NCI-H2196 (cell line): ENCODE measurements at regions not wholly inside any gene's neighbourhood (a gene's known extent, or its start where the extent isn't known, plus 50 kb on each side); places are given as distances from the start of the nearest gene placed in this dataset.
"Not testable (repeated sequence)": the region's sequence is repeated elsewhere in the genome, so short reads cannot be mapped to it uniquely, and the experiment has no call there.

Experiments used
- DNase-seq: peaks from one replicate; lab custom pipeline; 2025; ENCODE audit not compliant: unreplicated experiment; lab: John Stamatoyannopoulos, UW

- DNase-seq = no peak
Measured at GRCh38 chr3:21036888-21037287, 714.1 kb downstream of the ZNF385D start.

GRCh38 chr3:21028412-21028811 lies 722.6 kb downstream of the ZNF385D start:
- DNase-seq = no peak

GRCh38 chr3:21024563-21024962 lies 726.4 kb downstream of the ZNF385D start:
- DNase-seq = no peak

- DNase-seq = no peak
Measured at GRCh38 chr3:21020681-21021080, 730.3 kb downstream of the ZNF385D start.

- no peak for DNase-seq
Measured at GRCh38 chr3:21020043-21020442, 731.0 kb downstream of the ZNF385D start.

- no peak for DNase-seq
Measured at GRCh38 chr3:21017115-21017852, 733.7 kb downstream of the ZNF385D start.

GRCh38 chr3:21013566-21013965 lies 737.4 kb downstream of the ZNF385D start:
- no peak for DNase-seq

GRCh38 chr3:20999661-21000060 lies 751.3 kb downstream of the ZNF385D start:
- DNase-seq = no peak

GRCh38 chr3:20997183-20997582 lies 753.8 kb downstream of the ZNF385D start:
- DNase-seq = no peak

- no peak for DNase-seq
Measured at GRCh38 chr3:20990896-20991295, 760.1 kb downstream of the ZNF385D start.

- DNase-seq = not testable (repeated sequence)
Measured at GRCh38 chr3:20989653-20990052, 761.4 kb downstream of the ZNF385D start.

GRCh38 chr3:20984594-20985205 lies 766.3 kb downstream of the ZNF385D start:
- no peak for DNase-seq

- no peak for DNase-seq
Measured at GRCh38 chr3:20975188-20975651, 775.8 kb downstream of the ZNF385D start.

- DNase-seq = no peak
Measured at GRCh38 chr3:20974396-20974795, 776.6 kb downstream of the ZNF385D start.

- not testable (repeated sequence) for DNase-seq
Measured at GRCh38 chr3:20970807-20971206, 780.2 kb downstream of the ZNF385D start.

- not testable (repeated sequence) for DNase-seq
Measured at GRCh38 chr3:20967485-20967884, 781.5 kb upstream of the SGO1 start.

- DNase-seq = no peak
Measured at GRCh38 chr3:20958161-20958560, 772.2 kb upstream of the SGO1 start.

- no peak for DNase-seq
Measured at GRCh38 chr3:20945892-20946291, 759.9 kb upstream of the SGO1 start.

- no peak for DNase-seq
Measured at GRCh38 chr3:20935791-20936190, 749.8 kb upstream of the SGO1 start.

- DNase-seq = no peak
Measured at GRCh38 chr3:20931834-20932233, 745.8 kb upstream of the SGO1 start.

GRCh38 chr3:20930034-20930433 lies 744.0 kb upstream of the SGO1 start:
- no peak for DNase-seq

GRCh38 chr3:20924646-20925385 lies 738.8 kb upstream of the SGO1 start:
- no peak for DNase-seq
